OCI-LY7 (cell line): ENCODE measurements at regions not wholly inside any gene's neighbourhood (a gene's known extent, or its start where the extent isn't known, plus 50 kb on each side); places are given as distances from the start of the nearest gene placed in this dataset.

Experiments used
- BruUV-seq: library from RNA; stranded (reverse); fragments of 400-500 nt; replicated peaks from 2 replicates; lab custom pipeline; 2021; lab: Mats Ljungman, UMichigan
- CTCF ChIA-PET: fragments of 300-600 bp; sonication (Branson Sonifier 250); formaldehyde crosslinking; loops from one replicate; lab custom pipeline; 2022; ENCODE audit warnings: antibody characterized with exemption; ENCODE audit not compliant: unreplicated experiment; lab: Charles Lee
- POLR2A ChIA-PET: fragments of 300-600 bp; sonication (Branson Sonifier 250); formaldehyde crosslinking; loops from one replicate; lab custom pipeline; 2022; ENCODE audit warnings: antibody characterized with exemption; lab: Charles Lee
- DNase-seq: peaks from one replicate; pipeline ENCODE4 v3.0.0-alpha.2; 2015; ENCODE audit warnings: low spot score
- H2AFZ ChIP-seq: fragments of 200-600 bp; sonication (generic), shearing (Covaris generic); 2 replicates; pipeline ENCODE4 v1.6.1; 2014; ENCODE audit warnings: mild to moderate bottlenecking, antibody characterized with exemption, low read length, moderate library complexity
- H3K27ac ChIP-seq: fragments of 200-600 bp; sonication (generic); 2 replicates; pipeline ENCODE4 v1.5.1; 2014; ENCODE audit warnings: mixed run types, low read depth, mild to moderate bottlenecking, moderate library complexity, low read length, inconsistent platforms; ENCODE audit not compliant: poor library complexity, severe bottlenecking
- H3K36me3 ChIP-seq: fragments of 200-600 bp; sonication (generic); 2 replicates; pipeline ENCODE4 v1.6.1; 2014; ENCODE audit warnings: mild to moderate bottlenecking, antibody characterized with exemption, low read length, moderate library complexity, mixed read lengths; ENCODE audit not compliant: insufficient read depth
- H3K4me1 ChIP-seq: fragments of 200-600 bp; sonication (generic); 2 replicates; pipeline ENCODE4 v1.5.1; 2014; ENCODE audit warnings: mild to moderate bottlenecking, low read length; ENCODE audit not compliant: insufficient read depth, poor library complexity, severe bottlenecking
- H3K4me2 ChIP-seq: fragments of 200-600 bp; sonication (generic); 2 replicates; pipeline ENCODE4 v1.6.1; 2014; ENCODE audit warnings: mild to moderate bottlenecking, low read length
- H3K4me3 ChIP-seq: fragments of 200-600 bp; sonication (generic); 2 replicates; pipeline ENCODE4 v1.5.1; 2014; ENCODE audit warnings: mild to moderate bottlenecking, low read depth, low read length; ENCODE audit not compliant: poor library complexity, severe bottlenecking
- H3K79me2 ChIP-seq: fragments of 200-600 bp; sonication (generic); 2 replicates; pipeline ENCODE4 v1.6.1; 2016; ENCODE audit warnings: low read depth, mild to moderate bottlenecking, low read length, moderate library complexity, mixed read lengths; ENCODE audit not compliant: insufficient read depth
- H3K9me2 ChIP-seq: fragments of 200-600 bp; sonication (generic); 2 replicates; pipeline ENCODE4 v1.6.1; 2016; ENCODE audit warnings: mild to moderate bottlenecking, low read length, mixed read lengths; ENCODE audit not compliant: insufficient read depth
- H3K9me3 ChIP-seq: fragments of 200-600 bp; sonication (generic); 2 replicates; pipeline ENCODE4 v1.6.1; 2014; ENCODE audit warnings: mild to moderate bottlenecking, mixed run types, low read length, mixed read lengths
- H4K20me1 ChIP-seq: fragments of 200-600 bp; sonication (generic); 2 replicates; pipeline ENCODE4 v1.6.1; 2014; ENCODE audit warnings: mild to moderate bottlenecking, antibody characterized with exemption, low read length, moderate library complexity, mixed read lengths; ENCODE audit not compliant: insufficient read depth
- EZH2phosphoT487 ChIP-seq: fragments of 200-600 bp; sonication (generic); IDR thresholded peaks from 2 replicates; pipeline ENCODE4 v1.6.1; 2018; ENCODE audit warnings: low read depth, borderline replicate concordance, mild to moderate bottlenecking, mixed run types, antibody characterized with exemption, low read length, moderate library complexity, mixed read lengths
- intact Hi-C: fragments of 100-400 bp; cut with micrococcal nuclease; formaldehyde crosslinking; loops from one replicate; pipeline ENCODE4 v1.10.0; 2022; ENCODE audit not compliant: unreplicated experiment
- TF ChIP-seq, protein P1 (sequence below): fragments of 200-600 bp; sonication (generic); conservative IDR thresholded peaks from 2 replicates; pipeline ENCODE4 v1.5.1; 2014; ENCODE audit warnings: mild to moderate bottlenecking, antibody characterized with exemption, low read length, moderate library complexity, mixed read lengths

DNA sequence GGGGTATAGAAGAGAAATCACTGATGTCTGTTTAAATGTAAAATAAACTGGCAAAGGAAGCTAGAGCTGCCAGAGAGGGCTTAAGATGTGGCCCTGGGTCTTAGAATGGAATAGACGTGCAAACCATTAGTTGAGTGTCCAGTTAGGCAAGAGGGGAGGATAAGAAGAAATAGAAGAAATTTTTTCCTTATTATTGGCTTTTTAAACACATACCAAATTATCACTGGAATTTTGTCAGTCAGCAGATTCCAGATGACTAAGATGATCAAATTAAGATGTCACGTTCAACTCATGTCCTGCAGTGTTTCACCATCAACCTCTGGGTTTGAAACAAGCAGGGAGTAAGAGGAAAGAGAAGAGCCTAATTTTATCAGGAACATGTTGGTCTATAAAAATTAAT is 71.6 kb upstream of the C1orf21 start:
- intact Hi-C loops: no loop called here
- BruUV-seq: no TSS peak
- H3K79me2 ChIP-seq: no peaks in the 10 kb centered on the region
- no peak for TF ChIP-seq EZH2phosphoT487
- TF ChIP-seq, protein P1, sequence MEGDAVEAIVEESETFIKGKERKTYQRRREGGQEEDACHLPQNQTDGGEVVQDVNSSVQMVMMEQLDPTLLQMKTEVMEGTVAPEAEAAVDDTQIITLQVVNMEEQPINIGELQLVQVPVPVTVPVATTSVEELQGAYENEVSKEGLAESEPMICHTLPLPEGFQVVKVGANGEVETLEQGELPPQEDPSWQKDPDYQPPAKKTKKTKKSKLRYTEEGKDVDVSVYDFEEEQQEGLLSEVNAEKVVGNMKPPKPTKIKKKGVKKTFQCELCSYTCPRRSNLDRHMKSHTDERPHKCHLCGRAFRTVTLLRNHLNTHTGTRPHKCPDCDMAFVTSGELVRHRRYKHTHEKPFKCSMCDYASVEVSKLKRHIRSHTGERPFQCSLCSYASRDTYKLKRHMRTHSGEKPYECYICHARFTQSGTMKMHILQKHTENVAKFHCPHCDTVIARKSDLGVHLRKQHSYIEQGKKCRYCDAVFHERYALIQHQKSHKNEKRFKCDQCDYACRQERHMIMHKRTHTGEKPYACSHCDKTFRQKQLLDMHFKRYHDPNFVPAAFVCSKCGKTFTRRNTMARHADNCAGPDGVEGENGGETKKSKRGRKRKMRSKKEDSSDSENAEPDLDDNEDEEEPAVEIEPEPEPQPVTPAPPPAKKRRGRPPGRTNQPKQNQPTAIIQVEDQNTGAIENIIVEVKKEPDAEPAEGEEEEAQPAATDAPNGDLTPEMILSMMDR: no peak
- H3K4me1 ChIP-seq: no peaks in the 10 kb centered on the region
- ChIA-PET CTCF (no interaction called here), POLR2A (no interaction called here)
- H3K4me2 ChIP-seq: no peak overlapping the region
- no peak for DNase-seq
- no peak overlapping the region for H3K27ac ChIP-seq
- no peaks in the 10 kb centered on the region for H3K36me3 ChIP-seq
- no peak overlapping the region for H2AFZ ChIP-seq
- no peaks in the 10 kb centered on the region for H3K9me2 ChIP-seq
- no peaks in the 10 kb centered on the region for H3K9me3 ChIP-seq
- H4K20me1 ChIP-seq: no peaks in the 10 kb centered on the region
- H3K4me3 ChIP-seq: no peak overlapping the region

DNA sequence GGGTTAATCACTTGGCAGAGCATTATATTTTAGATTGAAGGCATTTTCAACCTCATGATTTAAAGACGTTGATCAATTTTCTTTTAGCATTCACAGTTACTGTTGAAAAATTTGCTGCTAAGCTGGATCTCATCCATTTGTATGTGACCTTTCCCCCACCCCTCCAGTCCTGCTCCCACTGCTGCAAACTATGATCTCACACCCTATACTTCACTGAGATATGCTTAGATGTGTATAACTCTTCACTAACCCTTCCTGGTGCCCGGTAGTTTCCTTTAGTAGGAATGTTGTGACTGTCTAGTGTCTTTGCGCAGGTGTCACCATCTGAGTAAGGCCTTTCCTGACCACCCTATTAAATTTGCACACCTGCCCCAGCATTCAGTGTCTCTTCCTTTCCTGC is 67.0 kb upstream of the C1orf21 start:
- H3K4me1 ChIP-seq: no peaks in the 10 kb centered on the region
- H3K79me2 ChIP-seq: no peaks in the 10 kb centered on the region
- POLR2A ChIA-PET: no interaction called here
- no peak overlapping the region for H2AFZ ChIP-seq
- H3K9me2 ChIP-seq: no peaks in the 10 kb centered on the region
- BruUV-seq: no TSS peak
- H3K36me3 ChIP-seq: no peaks in the 10 kb centered on the region
- H3K4me2 ChIP-seq: no peak overlapping the region
- no peaks in the 10 kb centered on the region for H4K20me1 ChIP-seq
- intact Hi-C loops: no loop called here
- no peaks in the 10 kb centered on the region for H3K9me3 ChIP-seq
- CTCF ChIA-PET: no interaction called here
- H3K27ac ChIP-seq: no peak overlapping the region
- DNase-seq: no peak
- H3K4me3 ChIP-seq: no peak overlapping the region
- TF ChIP-seq, protein P1: no peak
- TF ChIP-seq EZH2phosphoT487: no peak

DNA sequence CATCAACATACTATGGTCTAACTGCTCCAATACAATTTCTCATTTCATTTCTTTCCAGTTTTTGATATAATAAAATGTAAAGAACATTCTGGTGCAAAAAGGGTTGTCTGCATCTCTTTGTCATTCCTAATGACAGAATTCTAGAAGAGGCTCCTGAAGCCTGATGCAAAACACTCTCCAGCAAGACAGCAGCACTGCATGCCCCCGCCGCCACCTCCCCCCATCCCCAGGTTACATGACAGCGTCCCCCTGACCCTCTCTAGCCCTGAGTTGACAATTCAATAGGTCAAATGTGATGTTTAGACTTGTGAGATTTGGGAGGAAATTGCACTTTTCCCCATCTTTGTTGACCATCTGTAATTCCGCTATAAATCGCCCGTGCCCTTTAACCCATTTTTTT is 64.6 kb upstream of the C1orf21 start:
- no peaks in the 10 kb centered on the region for H3K4me1 ChIP-seq
- no peaks in the 10 kb centered on the region for H3K9me3 ChIP-seq
- CTCF ChIA-PET: no interaction called here
- no peaks in the 10 kb centered on the region for H3K36me3 ChIP-seq
- H3K9me2 ChIP-seq: no peaks in the 10 kb centered on the region
- no peak for DNase-seq
- intact Hi-C loops: no loop called here
- no peaks in the 10 kb centered on the region for H4K20me1 ChIP-seq
- no TSS peak for BruUV-seq
- H2AFZ ChIP-seq: no peak overlapping the region
- H3K4me3 ChIP-seq: no peak overlapping the region
- no peak for TF ChIP-seq EZH2phosphoT487
- TF ChIP-seq, protein P1: no peak
- no peaks in the 10 kb centered on the region for H3K79me2 ChIP-seq
- POLR2A ChIA-PET: no interaction called here
- H3K4me2 ChIP-seq: no peak overlapping the region
- H3K27ac ChIP-seq: no peak overlapping the region
